Muscle layer of duodenum (tissue), 2 donors: ENCODE measurements at regions not wholly inside any gene's neighbourhood (a gene's known extent, or its start where the extent isn't known, plus 50 kb on each side); places are given as distances from the start of the nearest gene placed in this dataset.

Source experiments
- H3K27ac ChIP-seq: one replicate; pipeline ENCODE4 v1.7.0; 2013; ENCODE audit warnings: mild to moderate bottlenecking, low read length
- H3K27me3 ChIP-seq: one replicate; pipeline ENCODE4 v1.7.0; 2013; ENCODE audit warnings: low read depth, mild to moderate bottlenecking, control low read depth, low read length
- H3K36me3 ChIP-seq, 2 donors: one replicate each; pipeline ENCODE4 v1.7.0; 2013; ENCODE audit warnings: low read length in 2 of 2, control low read depth in 1 of 2, mild to moderate bottlenecking in 1 of 2; ENCODE audit not compliant: insufficient read depth in 2 of 2, control insufficient read depth in 1 of 2
- H3K4me1 ChIP-seq, 2 donors: one replicate each; pipeline ENCODE4 v1.7.0; 2013; ENCODE audit warnings: low read length in 2 of 2, mild to moderate bottlenecking in 2 of 2, control low read depth in 1 of 2, moderate library complexity in 1 of 2; ENCODE audit not compliant: insufficient read depth in 2 of 2, control insufficient read depth in 1 of 2
- H3K4me3 ChIP-seq, 2 donors: one replicate each; pipeline ENCODE4 v1.7.0; 2013; ENCODE audit warnings: low read length in 2 of 2, low read depth in 1 of 2, mild to moderate bottlenecking in 1 of 2
- H3K9me3 ChIP-seq, 2 donors: one replicate each; pipeline ENCODE4 v1.7.0; 2013; ENCODE audit warnings: low read length in 2 of 2, control low read depth in 1 of 2, mild to moderate bottlenecking in 1 of 2; ENCODE audit not compliant: control insufficient read depth in 1 of 2
- donor health status: healthy.

DNA sequence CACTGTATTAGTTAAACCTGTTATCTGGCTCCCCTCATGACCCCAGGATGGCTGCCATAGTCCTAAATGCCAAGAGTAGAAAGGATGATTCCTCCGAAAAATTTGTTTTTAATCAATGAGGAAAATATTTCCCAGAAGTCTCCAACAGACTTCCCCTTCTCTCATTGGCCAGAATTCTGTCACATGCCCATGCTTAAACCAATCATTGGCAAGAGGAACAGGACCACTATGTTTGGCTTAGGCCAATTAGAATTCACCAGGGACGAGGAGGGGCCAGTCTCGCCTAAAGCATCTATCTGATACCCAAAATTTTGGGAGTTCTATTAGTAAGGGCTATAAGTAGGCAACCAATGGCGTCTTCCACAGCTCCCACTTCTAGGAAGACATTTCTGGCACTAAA is 71.2 kb upstream of the IL6 start:
- no peak overlapping the region for H3K4me3 ChIP-seq
- H3K4me1 ChIP-seq, result no peaks in the 10 kb centered on the region
- no peaks in the 10 kb centered on the region for H3K9me3 ChIP-seq
- no peaks in the 10 kb centered on the region for H3K36me3 ChIP-seq
- no peaks in the 10 kb centered on the region for H3K27me3 ChIP-seq
- no peak overlapping the region for H3K27ac ChIP-seq

DNA sequence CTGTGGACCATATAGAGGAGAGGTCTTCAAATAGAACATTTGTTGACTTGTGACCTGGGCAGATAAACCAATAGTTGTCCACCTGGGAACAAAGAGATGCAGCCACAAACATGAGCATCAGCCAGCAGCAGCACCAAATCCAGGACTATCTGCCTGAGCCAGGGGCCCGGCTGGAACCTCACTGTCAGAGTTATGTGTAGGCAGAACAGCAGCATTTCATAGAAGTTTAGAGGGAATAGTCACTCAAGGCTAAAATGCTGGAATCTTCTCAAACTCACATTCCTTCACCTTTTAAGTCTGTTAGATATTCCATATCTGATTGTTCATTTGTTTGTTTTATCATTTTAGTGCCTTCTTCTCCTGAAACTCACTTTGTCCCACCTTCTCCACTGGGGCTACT is 72.2 kb upstream of the IL6 start:
- H3K36me3 ChIP-seq, result no peaks in the 10 kb centered on the region
- H3K27ac ChIP-seq, result no peak overlapping the region
- no peaks in the 10 kb centered on the region for H3K9me3 ChIP-seq
- no peak overlapping the region for H3K4me3 ChIP-seq
- H3K4me1 ChIP-seq, result no peaks in the 10 kb centered on the region
- no peaks in the 10 kb centered on the region for H3K27me3 ChIP-seq

DNA sequence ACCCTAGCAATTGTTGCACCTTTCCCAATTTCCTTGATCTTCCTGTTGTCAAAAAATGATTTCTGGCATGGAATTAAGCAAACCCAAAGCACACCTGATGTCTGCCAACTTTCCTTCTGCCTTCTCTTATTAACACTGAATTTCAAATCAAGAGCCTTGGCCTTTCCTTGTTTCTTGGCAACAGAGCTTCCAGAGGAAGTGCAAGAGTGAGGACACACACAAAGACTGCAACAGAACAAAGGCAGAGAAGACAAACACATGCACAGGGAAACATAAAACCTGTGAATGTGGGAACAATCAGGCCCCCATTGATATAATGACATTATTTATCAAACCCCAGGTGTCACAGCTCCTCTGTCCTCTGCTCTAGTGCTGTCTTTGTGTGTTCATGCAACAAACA is 73.0 kb upstream of the IL6 start:
- no peak overlapping the region for H3K27ac ChIP-seq
- no peak overlapping the region for H3K4me3 ChIP-seq
- H3K9me3 ChIP-seq, result no peaks in the 10 kb centered on the region
- H3K4me1 ChIP-seq, result no peaks in the 10 kb centered on the region
- no peaks in the 10 kb centered on the region for H3K36me3 ChIP-seq
- H3K27me3 ChIP-seq, result no peaks in the 10 kb centered on the region

DNA sequence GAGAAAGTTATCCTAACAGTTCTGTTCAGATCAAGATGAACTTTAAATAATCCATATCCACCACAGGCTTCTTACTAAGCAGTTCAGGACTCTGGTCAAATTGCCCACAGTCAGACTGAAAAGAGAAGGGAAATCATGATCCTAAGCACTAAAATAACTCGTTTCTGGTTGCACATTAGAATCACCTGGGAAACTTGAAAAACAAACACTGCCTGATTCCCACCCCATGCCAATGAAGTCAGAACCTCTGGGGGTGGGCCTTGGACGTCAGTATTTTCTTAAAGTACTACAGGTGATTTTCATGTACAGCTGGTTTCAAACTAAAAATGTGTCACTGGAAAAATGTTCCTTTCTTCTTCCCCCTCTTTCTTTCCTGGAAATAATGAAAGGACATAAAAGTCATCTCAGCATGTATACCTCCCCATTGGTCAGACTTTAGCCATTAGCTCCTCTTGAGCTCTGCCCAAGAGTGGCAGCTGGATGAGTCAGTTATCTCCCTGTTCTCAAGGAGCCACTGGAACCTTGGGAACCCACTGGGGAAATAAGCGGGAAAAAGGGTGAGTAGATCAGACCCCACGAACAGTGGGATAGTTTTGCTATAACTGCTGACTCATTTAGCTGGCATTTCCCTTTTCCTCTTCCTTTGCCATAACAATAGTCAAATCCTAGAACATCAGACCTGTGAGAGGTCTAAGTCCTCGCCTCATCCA is 75.3 kb upstream of the IL6 start:
- H3K4me3 ChIP-seq, result no peak overlapping the region
- H3K36me3 ChIP-seq, result no peaks in the 10 kb centered on the region
- no peaks in the 10 kb centered on the region for H3K27me3 ChIP-seq
- no peak overlapping the region for H3K27ac ChIP-seq
- H3K4me1 ChIP-seq, result no peaks in the 10 kb centered on the region
- H3K9me3 ChIP-seq, result peaks cover 2 to 3% of the 10 kb centered on the region in 2 donors

DNA sequence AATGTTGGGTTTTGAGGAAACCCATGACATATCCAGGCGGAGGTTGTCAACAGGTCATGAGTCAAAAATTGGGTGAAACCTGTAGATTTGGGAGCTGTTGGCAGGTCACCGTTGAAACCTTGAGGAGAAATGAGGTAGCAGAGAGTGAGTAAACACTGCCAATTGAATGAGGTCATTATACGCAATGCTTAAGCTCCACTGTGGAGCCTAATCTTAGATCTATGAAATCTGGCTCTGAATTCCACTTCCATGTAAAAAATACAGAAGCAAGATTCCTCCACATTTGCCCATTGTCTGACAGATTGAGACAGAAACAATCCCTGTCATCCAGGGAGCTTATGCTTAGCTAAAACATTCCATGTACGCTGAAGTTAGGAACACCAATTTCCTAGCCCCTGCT is 76.0 kb upstream of the IL6 start:
- Histone ChIP-seq H3K4me1 (no peaks in the 10 kb centered on the region), H3K9me3 (peaks cover 9 to 10% of the 10 kb centered on the region in 2 donors), H3K27me3 (no peaks in the 10 kb centered on the region), H3K36me3 (no peaks in the 10 kb centered on the region), H3K4me3 (no peak overlapping the region), H3K27ac (no peak overlapping the region)

DNA sequence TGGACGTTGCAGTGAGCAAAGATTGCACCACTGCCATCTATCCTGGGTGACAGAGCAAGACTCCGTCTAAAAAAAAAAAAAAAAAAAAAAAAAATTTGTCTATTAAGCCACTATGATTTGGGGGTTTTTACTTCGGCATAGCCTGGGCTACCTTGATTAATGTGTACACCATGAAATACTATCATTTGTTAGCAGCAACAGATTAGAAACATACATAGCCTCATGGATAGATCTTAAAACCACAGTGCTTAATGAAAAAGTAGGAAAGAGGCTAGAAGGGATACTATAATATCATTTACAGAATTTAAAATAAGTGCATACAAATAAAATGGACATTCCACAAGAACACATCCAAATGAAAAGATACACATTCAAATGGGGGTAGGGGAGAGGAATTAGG is 77.3 kb upstream of the IL6 start:
- Histone ChIP-seq H3K27me3 (no peaks in the 10 kb centered on the region), H3K4me3 (no peak overlapping the region), H3K9me3 (peaks cover 9 to 15% of the 10 kb centered on the region in 2 donors), H3K4me1 (no peaks in the 10 kb centered on the region), H3K27ac (no peak overlapping the region), H3K36me3 (no peaks in the 10 kb centered on the region)

DNA sequence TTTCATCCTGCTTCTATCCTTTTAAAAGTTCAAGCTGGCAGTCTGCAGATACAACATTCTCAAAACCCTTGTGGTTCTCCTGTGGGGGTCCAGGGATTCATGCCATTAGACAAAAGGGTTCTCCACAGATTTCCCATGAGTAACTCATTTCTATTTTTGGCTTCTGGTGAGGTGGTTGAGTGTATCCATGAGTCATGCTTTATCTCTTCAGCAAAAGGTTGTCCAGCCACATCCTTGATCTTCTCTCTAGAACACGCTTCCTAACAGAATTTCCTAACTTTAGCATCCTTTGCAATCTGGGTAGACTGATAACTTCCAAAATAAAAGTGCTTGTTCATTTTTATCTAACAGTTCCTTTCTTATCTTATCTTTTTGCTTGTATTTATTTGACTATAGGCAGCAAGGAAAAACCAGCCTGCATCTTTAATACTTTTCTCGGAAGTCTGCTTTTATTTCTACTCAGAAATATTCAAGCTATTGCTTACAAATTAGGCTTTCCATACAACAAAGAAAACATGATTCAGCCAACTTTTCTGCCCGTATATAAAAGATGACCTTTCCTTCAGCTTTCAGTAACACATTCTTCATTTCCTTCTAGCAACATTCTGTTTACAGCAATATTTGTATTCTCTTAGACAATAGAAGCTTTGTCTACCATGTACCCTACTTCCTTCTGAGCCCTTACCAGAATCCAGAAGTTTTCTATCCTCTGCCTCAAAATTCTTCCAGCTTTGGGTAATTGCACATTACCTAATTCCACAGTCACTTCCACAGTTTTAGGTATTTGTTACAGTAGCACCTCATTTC is 79.3 kb upstream of the IL6 start:
- Histone ChIP-seq H3K4me3 (no peak overlapping the region), H3K4me1 (no peaks in the 10 kb centered on the region), H3K9me3 (peaks cover 9 to 21% of the 10 kb centered on the region in 2 donors), H3K27me3 (no peaks in the 10 kb centered on the region), H3K36me3 (no peaks in the 10 kb centered on the region), H3K27ac (no peak overlapping the region)

DNA sequence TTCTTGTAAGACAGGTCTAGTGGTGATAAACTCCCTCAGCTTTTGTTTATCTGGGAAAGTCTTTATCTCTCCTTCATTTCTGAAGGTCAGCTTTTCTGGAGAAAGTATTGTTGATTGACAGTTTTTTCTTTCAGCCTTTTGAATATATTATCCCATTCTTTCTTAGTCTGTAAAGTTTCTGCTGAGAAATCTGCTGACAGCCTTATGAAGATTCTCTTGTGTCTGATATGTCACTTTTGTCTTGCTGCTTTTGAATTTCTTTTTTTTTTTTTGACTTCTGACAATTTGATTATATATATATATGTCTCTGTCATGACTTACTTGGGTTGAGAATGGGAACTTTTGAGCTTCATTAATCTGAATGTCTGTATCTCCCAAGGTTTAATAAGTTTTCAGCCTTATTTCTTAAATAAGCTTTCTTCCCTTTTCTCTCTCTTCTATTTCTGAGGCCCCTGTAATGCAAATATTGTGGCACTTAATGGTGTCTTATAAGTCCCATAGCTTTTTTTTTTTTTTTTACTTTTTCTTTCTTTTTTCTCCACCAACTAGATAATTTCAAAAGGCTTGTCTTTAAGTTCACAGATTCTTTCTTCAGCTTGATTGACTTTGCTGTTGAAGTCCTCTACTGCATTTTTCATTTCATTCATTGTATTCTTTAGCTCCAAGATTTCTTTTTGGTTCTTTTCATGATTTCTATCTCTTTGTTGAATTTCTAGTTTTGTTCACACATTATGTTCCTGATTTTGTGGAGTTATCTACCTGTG is 81.4 kb upstream of the IL6 start:
- peaks cover 9 to 25% of the 10 kb centered on the region in 2 donors for H3K9me3 ChIP-seq
- no peak overlapping the region for H3K27ac ChIP-seq
- no peaks in the 10 kb centered on the region for H3K36me3 ChIP-seq
- H3K4me1 ChIP-seq, result no peaks in the 10 kb centered on the region
- H3K27me3 ChIP-seq, result no peaks in the 10 kb centered on the region
- no peak overlapping the region for H3K4me3 ChIP-seq

DNA sequence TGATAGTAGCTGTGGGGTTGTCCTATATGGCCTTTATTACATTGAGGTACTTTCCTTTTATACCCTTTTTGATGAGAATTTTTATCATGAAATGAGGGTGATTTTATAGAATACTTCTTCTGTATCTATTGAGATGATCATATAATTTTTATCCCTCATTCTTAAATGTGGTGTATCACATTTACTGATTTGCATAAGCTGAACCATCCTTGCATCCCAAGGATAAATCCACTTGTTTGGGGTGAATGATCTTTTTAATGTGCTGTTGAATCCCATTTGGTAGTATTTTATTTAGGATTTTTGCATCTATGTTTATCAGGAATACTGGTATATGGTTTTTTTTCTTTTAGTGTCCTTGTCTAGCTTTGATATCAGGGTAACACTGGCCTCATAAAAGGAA is 84.5 kb upstream of the IL6 start:
- H3K9me3 ChIP-seq, result peaks cover 9 to 25% of the 10 kb centered on the region in 2 donors
- H3K27ac ChIP-seq, result no peak overlapping the region
- no peaks in the 10 kb centered on the region for H3K36me3 ChIP-seq
- H3K4me3 ChIP-seq, result no peak overlapping the region
- H3K4me1 ChIP-seq, result no peaks in the 10 kb centered on the region
- no peaks in the 10 kb centered on the region for H3K27me3 ChIP-seq

DNA sequence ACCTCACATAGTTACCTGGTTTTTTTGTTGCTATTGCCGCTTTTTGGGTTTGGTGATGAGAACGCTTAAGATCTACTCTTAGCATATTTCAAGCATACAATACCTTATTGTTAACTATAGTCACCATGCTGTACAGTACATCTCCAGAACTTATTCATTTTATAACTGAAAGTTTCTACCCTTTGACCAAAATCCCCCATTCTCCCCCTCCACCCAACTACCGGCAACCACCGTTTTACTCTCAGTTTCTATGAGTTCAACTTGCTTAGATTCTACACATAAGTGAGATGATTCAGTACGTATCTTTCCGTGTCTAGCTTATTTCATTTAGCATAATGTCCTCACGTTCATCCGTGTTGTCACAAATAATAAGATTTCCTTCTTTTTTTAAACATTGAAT is 86.7 kb upstream of the IL6 start:
- Histone ChIP-seq H3K27ac (no peak overlapping the region), H3K4me3 (no peak overlapping the region), H3K4me1 (no peaks in the 10 kb centered on the region), H3K9me3 (peaks cover 0 to 14% of the 10 kb centered on the region in 2 donors), H3K36me3 (no peaks in the 10 kb centered on the region), H3K27me3 (no peaks in the 10 kb centered on the region)

DNA sequence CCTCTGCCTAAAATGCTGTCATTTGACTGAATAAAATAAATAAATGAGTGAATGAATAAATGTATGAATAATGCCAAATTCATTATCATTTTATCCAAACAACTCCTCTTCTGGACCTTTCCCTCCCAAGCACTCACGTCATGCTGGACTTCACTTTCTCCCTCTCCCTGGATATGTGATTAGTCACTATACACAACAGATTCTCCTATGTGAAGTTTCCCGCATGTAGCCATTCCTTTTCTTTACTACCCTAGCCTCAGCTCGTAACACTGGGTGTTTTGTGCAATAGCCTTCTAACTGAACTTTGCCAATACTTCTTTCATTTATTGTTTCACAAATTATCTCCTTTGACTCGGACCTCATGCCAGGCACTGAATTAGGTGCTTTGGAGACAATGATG is 87.6 kb upstream of the IL6 start:
- Histone ChIP-seq H3K27me3 (no peaks in the 10 kb centered on the region), H3K9me3 (peaks cover 0 to 8% of the 10 kb centered on the region in 2 donors), H3K36me3 (no peaks in the 10 kb centered on the region), H3K27ac (no peak overlapping the region), H3K4me3 (no peak overlapping the region), H3K4me1 (no peaks in the 10 kb centered on the region)
